ENCODE measurements at regions not wholly inside any gene's neighbourhood (a gene's known extent, or its start where the extent isn't known, plus 50 kb on each side); places are given as distances from the start of the nearest gene placed in this dataset.

GRCh38 chr6:19525673-19526072, 311.5 kb upstream of the ID4 start:
- TF ChIP-seq CTCF (conservative IDR thresholded peaks at IDR 0.05; ENCODE audit: low read length) = no peak
- no peak overlapping the region for H3K4me3 ChIP-seq (ENCODE audit: low read length)
- no peak for DNase-seq (ENCODE audit: low read depth)

GRCh38 chr6:19530188-19530587, 307.0 kb upstream of the ID4 start:
- TF ChIP-seq CTCF (conservative IDR thresholded peaks at IDR 0.05; ENCODE audit: low read length) = no peak
- H3K4me3 ChIP-seq (ENCODE audit: low read length) = no peak overlapping the region
- no peak for DNase-seq (ENCODE audit: low read depth)

- no peak for DNase-seq (ENCODE audit: low read depth)
- TF ChIP-seq CTCF (conservative IDR thresholded peaks at IDR 0.05; ENCODE audit: low read length) = no peak
- H3K4me3 ChIP-seq (ENCODE audit: low read length) = no peak overlapping the region
Observed at GRCh38 chr6:19535351-19535750, 301.8 kb upstream of the ID4 start.

- TF ChIP-seq CTCF (conservative IDR thresholded peaks at IDR 0.05; ENCODE audit: low read length) = no peak
- H3K4me3 ChIP-seq (ENCODE audit: low read length) = no peak overlapping the region
- no peak for DNase-seq (ENCODE audit: low read depth)
Observed at GRCh38 chr6:19536838-19537237, 300.3 kb upstream of the ID4 start.

- no peak for DNase-seq (ENCODE audit: low read depth)
- no peak overlapping the region for H3K4me3 ChIP-seq (ENCODE audit: low read length)
- no peak for TF ChIP-seq CTCF (conservative IDR thresholded peaks at IDR 0.05; ENCODE audit: low read length)
Observed at GRCh38 chr6:19538096-19538495, 299.1 kb upstream of the ID4 start.

- TF ChIP-seq CTCF (conservative IDR thresholded peaks at IDR 0.05; ENCODE audit: low read length) = no peak
- no peak overlapping the region for H3K4me3 ChIP-seq (ENCODE audit: low read length)
Observed at GRCh38 chr6:19547507-19547906, 289.7 kb upstream of the ID4 start.

GRCh38 chr6:19549109-19549508, 288.1 kb upstream of the ID4 start:
- H3K4me3 ChIP-seq (ENCODE audit: low read length) = no peak overlapping the region
- peak; percentile 26 for TF ChIP-seq CTCF (conservative IDR thresholded peaks at IDR 0.05; ENCODE audit: low read length)
- no peak for DNase-seq (ENCODE audit: low read depth)

More at GRCh38 chr6:19547507-19547906, 289.7 kb upstream of the ID4 start:
- DNase-seq (ENCODE audit: low read depth) = no peak
